LNCaP clone FGC (cell line): ENCODE measurements at regions not wholly inside any gene's neighbourhood (a gene's known extent, or its start where the extent isn't known, plus 50 kb on each side); places are given as distances from the start of the nearest gene placed in this dataset.

ENCODE experiments used
- DNase-seq: peaks from one replicate; pipeline ENCODE4 v3.0.0-alpha.2; 2011; ENCODE audit warnings: low read depth
- H3K4me3 ChIP-seq: 2 replicates; pipeline ENCODE4 v1.5.1; 2011; ENCODE audit warnings: mild to moderate bottlenecking, low read depth, low read length, control low read depth
- TF ChIP-seq, protein P1 (sequence below): IDR thresholded peaks from 2 replicates; pipeline ENCODE4 v1.5.1; 2012; ENCODE audit warnings: mild to moderate bottlenecking; ENCODE audit not compliant: control insufficient read depth, insufficient read depth; ENCODE audit errors: extremely low read depth

DNA sequence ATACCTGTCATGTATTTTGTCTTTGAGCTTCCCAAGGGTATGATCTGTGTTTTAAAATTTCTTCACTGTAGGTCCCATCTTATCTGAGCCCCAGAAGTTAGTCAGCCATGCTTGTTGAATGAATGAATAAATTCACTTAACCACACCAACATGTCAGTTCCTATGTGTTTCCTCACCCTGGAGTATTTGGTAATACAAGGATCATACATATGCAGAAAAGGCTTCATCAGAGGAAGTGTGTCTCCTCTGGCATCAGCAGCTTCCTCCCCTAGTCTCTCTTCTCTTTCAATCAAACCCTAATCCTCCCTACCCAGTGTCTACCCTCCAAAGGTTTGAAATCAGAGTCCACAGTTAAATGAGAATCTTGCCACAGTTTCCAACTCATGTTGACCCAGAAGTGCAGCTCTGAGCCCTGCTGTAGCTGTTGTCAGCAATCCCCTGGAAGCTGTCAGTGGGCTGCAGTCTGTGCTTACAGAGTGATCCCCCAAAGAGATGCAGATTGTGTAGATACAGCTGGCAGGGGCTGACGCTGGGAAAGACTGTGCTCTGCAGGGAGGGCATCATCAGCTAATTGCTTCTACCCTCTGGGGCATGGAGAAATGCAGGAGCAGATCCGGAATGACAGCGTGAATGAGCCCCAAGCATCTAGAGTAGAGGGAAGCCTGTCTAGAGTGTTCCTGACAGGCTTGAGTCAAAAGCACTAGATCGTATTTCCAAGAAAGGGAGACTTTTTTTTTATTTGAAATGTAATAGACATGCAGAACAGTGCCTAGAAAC is 105.0 kb upstream of the WDR11 start:
- TF ChIP-seq, protein P1, sequence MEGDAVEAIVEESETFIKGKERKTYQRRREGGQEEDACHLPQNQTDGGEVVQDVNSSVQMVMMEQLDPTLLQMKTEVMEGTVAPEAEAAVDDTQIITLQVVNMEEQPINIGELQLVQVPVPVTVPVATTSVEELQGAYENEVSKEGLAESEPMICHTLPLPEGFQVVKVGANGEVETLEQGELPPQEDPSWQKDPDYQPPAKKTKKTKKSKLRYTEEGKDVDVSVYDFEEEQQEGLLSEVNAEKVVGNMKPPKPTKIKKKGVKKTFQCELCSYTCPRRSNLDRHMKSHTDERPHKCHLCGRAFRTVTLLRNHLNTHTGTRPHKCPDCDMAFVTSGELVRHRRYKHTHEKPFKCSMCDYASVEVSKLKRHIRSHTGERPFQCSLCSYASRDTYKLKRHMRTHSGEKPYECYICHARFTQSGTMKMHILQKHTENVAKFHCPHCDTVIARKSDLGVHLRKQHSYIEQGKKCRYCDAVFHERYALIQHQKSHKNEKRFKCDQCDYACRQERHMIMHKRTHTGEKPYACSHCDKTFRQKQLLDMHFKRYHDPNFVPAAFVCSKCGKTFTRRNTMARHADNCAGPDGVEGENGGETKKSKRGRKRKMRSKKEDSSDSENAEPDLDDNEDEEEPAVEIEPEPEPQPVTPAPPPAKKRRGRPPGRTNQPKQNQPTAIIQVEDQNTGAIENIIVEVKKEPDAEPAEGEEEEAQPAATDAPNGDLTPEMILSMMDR, result no peak
- no peak for DNase-seq
- no peak overlapping the region for H3K4me3 ChIP-seq

DNA sequence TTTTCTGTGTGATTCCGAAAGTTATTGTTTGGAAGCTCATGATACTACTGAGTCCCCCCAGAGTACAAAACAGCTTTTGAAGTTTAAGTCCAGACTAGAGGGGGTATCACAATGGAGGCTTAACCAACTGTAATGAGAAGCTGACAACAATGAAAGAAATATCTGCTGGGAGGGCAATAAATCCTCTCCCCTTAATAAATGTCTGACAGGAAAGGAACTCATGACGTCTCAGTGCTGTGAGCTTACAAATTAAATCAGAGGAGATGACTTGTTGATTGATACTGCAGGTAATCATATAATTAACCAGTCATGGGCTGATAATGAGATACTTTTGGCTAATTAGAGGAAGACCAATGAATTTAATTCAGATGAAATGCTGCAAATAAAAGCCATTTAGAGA is 102.6 kb upstream of the WDR11 start:
- TF ChIP-seq, protein P1, result no peak
- DNase-seq, result no peak
- H3K4me3 ChIP-seq, result no peak overlapping the region

DNA sequence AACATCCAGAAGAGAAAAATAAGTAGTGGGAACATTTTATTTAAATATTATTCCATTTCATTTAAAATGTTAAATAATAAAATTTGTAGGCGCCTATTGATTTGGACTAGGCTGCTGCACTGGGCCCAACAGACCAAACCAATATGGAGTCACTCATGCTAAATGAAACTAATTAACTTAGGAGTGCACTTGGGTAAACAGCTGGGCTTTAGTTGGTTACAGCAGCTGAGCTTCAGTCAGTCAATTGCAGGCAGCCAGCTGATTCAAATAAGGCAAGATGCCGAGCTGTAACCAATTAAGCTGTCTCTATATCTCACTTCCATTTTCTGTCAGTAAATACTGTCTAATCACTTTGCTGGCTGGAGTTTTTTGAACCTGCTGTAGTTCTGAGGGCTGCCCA is 102.1 kb upstream of the WDR11 start:
- DNase-seq, result no peak
- TF ChIP-seq, protein P1, result no peak
- no peak overlapping the region for H3K4me3 ChIP-seq

DNA sequence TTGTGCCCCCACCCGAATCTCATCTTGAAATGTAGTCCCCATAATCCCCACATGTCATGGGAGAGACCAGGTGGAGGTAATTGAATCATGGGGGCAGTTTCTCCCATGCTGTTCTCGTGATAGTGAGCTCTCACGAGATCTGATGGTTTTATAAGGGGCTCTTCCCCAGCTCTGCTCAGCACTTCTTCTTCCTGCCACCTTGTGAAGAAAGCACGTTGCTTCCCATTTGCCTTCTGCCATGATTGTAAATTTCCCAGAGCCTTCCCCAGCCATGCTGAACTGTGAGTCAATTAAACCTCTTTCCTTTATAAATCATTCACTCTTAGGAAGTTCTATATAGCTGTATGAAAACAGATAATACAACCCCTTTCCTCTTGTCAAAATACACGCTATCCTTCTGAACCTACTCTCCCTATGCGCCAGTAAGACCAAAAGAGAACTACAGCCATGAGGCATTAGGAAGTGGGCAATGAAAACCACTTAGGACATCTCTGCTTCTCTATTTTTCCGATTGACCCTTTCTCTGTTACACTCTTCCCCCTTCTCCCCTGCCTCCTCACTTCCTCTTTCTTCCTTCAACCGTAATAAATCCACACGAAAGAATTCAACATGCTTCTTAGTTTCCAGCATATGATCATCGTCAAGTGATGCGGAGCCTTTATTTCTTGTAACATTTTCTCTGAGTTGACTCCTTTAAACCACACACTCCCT is 101.2 kb upstream of the WDR11 start:
- no peak overlapping the region for H3K4me3 ChIP-seq
- DNase-seq, result no peak
- TF ChIP-seq, protein P1, result no peak

DNA sequence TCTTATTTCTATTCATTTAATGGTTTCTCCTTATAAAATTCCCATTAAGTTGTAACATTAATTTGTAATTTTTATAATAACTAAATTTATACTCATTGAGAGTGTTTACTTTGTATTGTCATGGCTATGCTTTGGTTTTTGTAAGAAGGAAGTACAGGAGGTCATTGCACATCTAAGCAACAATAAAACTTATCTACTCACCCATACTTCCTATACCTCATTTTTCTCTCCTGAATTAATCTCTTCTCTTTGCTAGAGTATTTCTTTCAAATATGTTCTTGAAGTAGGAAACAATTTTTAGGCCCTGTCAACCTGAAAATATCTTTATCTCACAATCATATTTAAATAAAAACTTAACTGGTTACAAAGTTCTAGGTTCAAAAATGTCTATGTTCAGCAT is 95.4 kb upstream of the WDR11 start:
- no peak overlapping the region for H3K4me3 ChIP-seq
- DNase-seq, result no peak
- TF ChIP-seq, protein P1, result no peak

DNA sequence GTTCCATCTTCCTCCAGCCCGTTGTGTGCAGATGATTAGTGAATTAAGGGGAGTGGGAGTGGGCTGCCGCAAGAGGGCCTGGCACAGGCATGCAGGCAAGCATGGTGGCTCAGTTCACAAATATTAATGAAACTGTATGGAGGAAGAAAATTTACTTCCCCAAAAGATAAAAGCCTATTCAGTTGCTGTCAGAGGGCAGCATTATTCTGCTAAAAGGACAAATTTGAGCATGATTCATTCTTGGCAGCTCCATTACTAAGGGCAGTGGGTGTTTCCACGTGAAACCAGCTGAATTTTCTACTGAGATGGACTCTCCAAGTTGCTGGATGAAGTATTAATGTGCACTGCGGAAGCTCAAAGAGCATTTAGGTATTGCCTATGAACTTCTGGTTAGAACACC is 90.9 kb upstream of the WDR11 start:
- TF ChIP-seq, protein P1, result no peak
- DNase-seq, result no peak
- no peak overlapping the region for H3K4me3 ChIP-seq

DNA sequence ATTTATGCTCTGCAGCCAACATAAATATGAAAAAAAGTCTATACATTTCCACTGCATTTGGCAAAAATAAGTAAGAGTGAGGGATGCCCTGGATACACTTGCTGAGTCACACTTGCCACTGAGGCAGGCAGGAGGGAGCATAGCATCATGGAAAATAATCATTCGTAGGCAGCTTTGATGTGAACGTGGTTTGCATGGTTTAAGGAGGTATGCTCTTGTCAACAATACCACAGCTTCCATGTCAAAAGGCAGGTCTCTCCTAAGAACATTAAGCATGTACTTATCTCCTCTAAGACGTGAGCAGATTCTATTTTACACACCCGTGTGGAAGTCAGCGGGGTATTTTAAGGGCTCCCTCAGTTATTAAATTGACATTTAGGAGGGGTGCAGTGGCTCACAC is 89.2 kb upstream of the WDR11 start:
- TF ChIP-seq, protein P1, result no peak
- no peak overlapping the region for H3K4me3 ChIP-seq
- DNase-seq, result no peak
